ENCODE measurements at regions not wholly inside any gene's neighbourhood (a gene's known extent, or its start where the extent isn't known, plus 50 kb on each side); places are given as distances from the start of the nearest gene placed in this dataset.

DNA sequence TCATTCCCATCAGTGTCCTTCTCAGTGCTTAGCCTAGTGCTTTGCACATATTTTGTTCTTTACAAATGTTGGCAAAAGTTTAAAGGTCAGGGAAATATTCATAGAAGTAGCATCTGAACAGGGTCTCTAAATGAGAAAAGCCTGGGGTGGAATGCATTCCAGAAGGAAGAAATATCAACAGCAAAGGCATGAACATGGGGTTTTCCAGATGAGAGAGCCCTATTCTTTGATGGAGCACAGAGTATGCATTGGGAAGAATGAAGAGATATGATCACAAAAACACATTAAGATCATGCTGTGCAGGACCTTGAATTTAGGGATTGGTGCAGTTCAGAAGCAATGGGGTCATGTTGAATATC is 140.2 kb downstream of the SNX19 start:
- TF ChIP-seq POLR2A (IDR thresholded peaks at IDR 0.05; ENCODE audit: low read length) (no peak), GATA1 (IDR thresholded peaks at IDR 0.05; ENCODE audit: low read depth, low read length) (no peak)
